GM21576 (cell line): ENCODE measurements at regions not wholly inside any gene's neighbourhood (a gene's known extent, or its start where the extent isn't known, plus 50 kb on each side); places are given as distances from the start of the nearest gene placed in this dataset.
"Not testable (repeated sequence)": the region's sequence is repeated elsewhere in the genome, so short reads cannot be mapped to it uniquely, and the experiment has no call there.

Experiments
- ATAC-seq: cut with Tn5 transposase; IDR thresholded peaks from one replicate; pipeline ENCODE4 v1.9.1; 2021; ENCODE audit warnings: mild to moderate bottlenecking, moderate library complexity; ENCODE audit not compliant: unreplicated experiment

- not testable (repeated sequence) for ATAC-seq
Measured at GRCh38 chr11:38595359-38596016, 1997.5 kb upstream of the RAG2 start.

DNA sequence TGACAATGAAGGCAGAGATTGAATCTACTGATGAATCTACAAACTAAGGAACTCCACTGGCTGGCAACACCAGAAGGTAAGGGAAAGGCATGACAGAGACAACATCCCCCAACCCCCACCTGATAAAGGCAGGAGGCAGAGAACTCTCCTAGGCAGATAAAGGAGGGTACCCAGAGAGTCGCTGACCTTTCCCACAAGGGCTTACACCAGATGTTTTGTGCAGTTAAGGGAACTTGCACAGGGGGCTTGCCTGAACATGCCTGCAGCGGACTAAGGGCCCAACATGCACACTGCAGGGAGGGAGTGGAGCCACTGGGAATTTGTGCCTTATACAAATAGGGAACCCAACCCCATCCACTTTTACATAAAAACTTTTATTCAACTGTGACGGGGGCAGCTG, 1996.9 kb upstream of the RAG2 start:
- no peak for ATAC-seq

DNA sequence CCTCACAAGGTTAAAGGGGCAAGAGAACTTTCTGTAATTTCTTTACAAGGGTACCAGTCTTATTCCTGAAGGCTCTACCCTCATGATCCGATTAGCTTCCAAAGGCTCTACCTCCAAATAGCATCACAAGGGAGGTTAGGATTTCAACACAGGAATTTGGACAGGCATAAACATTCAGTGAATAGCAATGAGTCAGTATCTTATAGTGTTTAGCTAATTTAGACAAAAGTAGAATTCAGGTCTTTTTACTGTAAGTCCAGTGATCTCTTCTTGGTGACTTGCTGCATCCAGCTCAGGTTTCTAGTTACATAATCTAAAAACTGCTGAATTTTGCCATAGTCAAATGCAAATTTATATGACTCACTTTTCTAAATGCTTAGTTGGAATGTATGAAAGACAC, 1995.6 kb upstream of the RAG2 start:
- no peak for ATAC-seq

DNA sequence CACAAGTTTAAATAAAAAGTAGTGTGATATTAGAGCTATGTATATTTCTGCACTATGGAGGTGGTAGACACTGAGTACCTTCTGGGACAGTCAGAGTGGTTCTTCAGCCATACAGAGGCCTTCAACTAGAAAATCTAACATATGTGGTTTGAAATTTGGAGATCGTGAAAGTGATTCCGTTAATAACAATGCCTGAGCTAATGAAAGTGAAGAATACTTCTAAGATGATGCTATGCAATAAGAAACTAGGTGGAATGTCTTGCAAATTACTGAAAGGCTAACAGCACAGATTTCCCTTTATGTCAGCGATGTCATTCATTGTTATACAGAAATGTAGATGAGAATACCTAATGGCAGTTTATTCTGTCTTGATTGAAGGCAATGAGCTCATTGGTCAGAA, 1984.7 kb upstream of the RAG2 start:
- no peak for ATAC-seq

DNA sequence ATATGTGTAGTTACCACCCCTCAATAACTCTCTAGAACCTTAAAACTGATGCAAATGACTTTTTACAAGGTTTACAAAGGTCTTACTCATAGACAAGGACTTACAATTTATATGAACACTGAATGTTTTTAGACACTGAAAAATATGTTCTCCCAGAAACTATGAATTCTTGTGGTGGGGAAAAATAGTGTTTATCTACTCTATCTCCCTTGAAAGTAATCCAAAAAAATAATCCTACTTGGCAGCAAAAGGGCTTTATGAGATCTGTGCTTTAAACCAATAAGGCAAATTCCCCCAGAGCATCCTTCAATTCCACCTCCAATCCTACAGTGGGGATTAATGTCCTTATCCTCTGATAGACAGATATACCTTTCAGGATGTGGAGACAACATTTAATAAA, 1984.1 kb upstream of the RAG2 start:
- no peak for ATAC-seq

DNA sequence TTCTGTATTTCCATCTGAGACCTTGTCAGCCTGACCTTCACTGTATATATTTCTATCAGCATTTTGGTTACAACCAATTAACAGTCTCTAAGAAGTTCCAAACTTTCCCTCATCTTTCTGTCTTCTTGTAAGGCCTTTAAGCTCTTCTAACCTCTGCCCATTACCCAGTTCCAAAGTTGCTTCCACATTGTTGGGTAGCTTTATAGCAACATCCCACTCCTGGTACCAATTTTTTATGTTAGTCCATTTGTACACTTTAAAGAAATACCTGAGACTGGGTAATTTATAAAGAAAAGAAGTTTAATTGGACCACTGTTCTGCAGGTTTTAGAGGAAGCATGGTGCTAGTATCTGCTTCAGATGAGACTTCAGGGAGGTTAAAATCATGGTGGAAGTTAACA, 1979.7 kb upstream of the RAG2 start:
- no peak for ATAC-seq

DNA sequence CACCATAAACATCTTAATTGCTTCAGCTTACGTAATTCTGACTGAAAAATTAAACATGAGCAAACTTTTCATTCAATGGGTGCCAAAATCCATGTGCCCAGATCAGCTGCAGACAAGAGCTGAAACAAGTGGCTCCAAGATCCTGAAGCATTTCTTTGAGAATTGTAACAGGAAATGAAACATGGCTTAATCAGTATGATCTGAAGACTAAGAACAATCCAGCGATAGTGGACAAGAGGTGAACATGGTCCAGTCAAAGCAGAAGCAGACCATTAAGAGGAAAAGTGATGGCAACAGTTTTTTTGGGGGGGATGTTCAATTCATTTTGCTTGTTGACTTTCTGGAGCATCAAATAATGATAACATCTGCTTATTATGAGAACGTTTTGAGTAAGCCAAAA, 1964.5 kb upstream of the RAG2 start:
- no peak for ATAC-seq

DNA sequence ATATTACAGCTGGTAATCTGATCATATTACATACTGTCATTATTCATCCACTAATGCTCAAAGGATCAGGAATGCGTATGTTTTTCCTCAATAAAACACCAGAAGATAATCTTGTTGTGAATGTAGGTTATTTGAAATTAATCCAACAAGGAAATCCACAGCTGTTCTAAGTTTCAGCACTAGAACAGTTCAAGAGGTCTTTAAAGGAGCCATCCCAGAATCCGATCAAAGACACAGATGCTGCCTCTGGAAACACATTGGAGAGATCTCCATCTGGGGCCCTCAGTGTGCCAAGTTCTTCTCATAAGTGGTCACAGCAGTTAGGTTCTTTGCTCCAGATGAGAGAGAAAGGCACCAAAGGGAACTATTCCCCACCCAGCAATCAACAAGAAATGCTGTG, 1955.1 kb upstream of the RAG2 start:
- no peak for ATAC-seq

GRCh38 chr11:38547462-38547861, 1949.4 kb upstream of the RAG2 start:
- ATAC-seq: no peak

- ATAC-seq: no peak
Measured at GRCh38 chr11:38543986-38544385, 1946.0 kb upstream of the RAG2 start.

DNA sequence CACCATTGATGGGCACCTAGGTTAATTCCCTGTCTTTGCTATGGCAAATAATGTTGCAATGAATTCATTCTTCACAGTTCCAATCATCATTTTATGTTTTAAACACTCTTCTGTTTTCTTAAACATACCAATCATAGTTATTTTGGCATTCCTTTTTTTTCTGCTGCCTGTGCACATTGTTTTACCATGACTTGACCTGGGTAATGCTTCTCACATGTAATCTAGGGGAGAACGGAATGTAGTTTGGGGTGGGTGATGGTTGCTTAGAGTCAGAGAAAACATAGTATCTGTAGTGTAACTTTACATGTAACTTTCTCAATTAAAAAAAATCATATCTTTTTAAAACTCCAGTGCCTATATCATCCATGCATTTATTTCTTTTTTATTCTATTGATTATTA, 1945.3 kb upstream of the RAG2 start:
- ATAC-seq: no peak

GRCh38 chr11:38538866-38539680, 1941.0 kb upstream of the RAG2 start:
- no peak for ATAC-seq

DNA sequence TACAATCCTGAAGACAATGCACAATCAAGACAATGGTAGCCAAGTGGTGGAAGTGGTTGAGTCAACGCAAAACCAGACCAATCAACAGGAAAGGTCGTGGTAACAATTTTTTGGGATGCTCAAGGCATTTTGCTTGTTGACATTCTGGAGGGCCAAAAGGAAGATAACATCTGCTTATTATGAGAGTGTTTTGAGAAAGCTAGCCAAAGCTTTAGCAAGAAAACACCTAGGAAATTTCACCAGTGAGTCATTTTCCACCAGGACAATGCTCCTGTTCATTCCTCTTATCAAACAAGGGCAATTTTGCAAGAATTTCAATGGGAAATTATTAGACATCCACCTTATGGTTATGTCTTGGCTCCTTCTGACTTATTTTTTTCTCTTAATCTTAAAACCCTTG, 1932.2 kb upstream of the RAG2 start:
- ATAC-seq: no peak

DNA sequence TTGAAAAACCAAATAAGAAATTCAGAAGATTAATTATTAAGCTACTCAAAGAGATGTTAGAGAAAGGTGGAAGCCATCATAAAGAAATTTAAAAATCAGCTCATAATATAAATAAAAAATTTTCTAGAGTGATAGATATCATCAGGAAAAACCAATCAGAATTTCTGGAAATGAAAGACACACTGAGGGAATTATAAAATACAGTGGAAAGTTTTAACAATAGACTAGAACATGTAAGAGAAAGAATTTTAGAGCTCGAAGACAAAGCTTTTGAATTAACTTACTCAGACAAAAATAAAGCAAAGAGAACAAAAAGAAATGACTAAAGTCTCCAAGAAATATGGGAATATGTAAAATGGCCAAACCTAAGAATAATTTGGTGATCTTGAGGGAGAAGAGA, 1926.9 kb upstream of the RAG2 start:
- no peak for ATAC-seq

DNA sequence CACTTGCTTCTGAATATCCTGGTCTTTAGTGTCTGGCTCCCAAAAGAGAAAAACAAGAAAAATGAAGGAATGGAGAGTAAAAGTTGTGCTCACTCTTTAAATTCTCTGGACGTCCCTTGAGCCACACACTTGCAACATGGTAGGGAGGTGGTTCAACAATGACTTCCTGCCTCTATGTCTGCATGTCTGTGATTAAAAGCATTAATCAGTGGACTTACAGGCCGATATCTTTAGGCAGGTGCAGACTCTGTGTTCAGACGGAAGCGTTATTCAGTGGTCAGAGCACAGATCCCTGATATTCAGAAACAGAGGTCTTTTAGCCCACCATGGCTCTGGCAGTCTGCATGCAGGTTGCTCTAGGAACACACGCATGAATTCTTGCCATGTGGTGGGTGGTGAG, 1920.0 kb upstream of the RAG2 start:
- ATAC-seq: no peak

GRCh38 chr11:38512830-38513229, 1914.8 kb upstream of the RAG2 start:
- not testable (repeated sequence) for ATAC-seq

DNA sequence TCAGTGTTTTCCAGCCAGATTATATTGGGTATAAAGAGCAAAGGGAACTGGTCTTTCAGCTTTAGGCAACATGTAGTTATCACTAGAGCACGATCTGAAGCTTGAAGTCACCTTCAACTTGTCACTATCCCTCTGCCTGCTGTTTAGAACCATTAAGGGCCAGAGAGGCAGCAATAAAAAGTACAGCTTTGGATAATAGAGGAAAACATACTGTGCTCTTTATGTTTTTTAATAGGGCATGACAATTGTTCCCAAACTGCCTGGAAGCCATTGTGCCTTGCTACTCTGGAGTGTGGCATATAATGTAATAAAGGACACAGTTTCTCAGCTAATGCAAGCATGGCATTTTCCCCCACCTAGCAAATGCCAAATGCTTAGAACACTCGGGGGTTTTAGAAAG, 1912.0 kb upstream of the RAG2 start:
- no peak for ATAC-seq

- ATAC-seq: no peak
Measured at GRCh38 chr11:38503876-38504275, 1905.8 kb upstream of the RAG2 start.

GRCh38 chr11:38498721-38499120, 1900.7 kb upstream of the RAG2 start:
- ATAC-seq: no peak

DNA sequence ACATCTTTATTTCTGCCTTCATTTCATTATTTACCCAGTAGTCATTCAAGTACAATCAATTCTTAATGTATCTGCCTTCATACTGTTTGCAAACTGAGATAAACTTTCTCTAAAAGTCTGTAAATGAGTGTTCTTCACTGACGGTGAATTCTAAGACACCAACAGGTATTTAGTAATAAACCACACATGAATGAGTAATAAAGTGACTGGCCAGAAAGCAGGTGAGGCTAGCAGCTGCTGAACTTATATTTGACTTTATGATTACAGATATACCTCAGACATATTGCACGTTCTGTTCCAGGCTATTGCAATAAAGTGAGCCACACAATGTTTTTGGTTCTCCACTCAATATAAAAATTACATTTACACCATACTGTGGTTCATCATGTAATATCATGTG, 1894.0 kb upstream of the RAG2 start:
- no peak for ATAC-seq

- no peak for ATAC-seq
Measured at GRCh38 chr11:38481391-38481790, 1883.4 kb upstream of the RAG2 start.

- ATAC-seq: no peak
Measured at GRCh38 chr11:38476808-38477575, 1879.0 kb upstream of the RAG2 start.
